ENCODE measurements at regions not wholly inside any gene's neighbourhood (a gene's known extent, or its start where the extent isn't known, plus 50 kb on each side); places are given as distances from the start of the nearest gene placed in this dataset.
"Not testable (repeated sequence)": the region's sequence is repeated elsewhere in the genome, so short reads cannot be mapped to it uniquely, and the experiment has no call there.

GRCh38 chr5:92633875-92634487 is 947.0 kb downstream of the NR2F1-AS1 start:
- TF ChIP-seq ZFX (IDR thresholded peaks at IDR 0.05; ENCODE audit: borderline replicate concordance) (no peak), CTCF (IDR thresholded peaks at IDR 0.05) (no peak)
- H3K27ac ChIP-seq = no peak overlapping the region

GRCh38 chr5:92633176-92633575 is 947.8 kb downstream of the NR2F1-AS1 start:
- TF ChIP-seq CTCF (IDR thresholded peaks at IDR 0.05) (no peak), ZFX (IDR thresholded peaks at IDR 0.05; ENCODE audit: borderline replicate concordance) (no peak)
- H3K27ac ChIP-seq = no peak overlapping the region

- not testable (repeated sequence) for H3K27ac ChIP-seq
Measured at GRCh38 chr5:92631237-92631701, 949.8 kb downstream of the NR2F1-AS1 start.

- no peak for TF ChIP-seq CTCF (IDR thresholded peaks at IDR 0.05)
- TF ChIP-seq ZFX (IDR thresholded peaks at IDR 0.05; ENCODE audit: borderline replicate concordance) = no peak
- no peak overlapping the region for H3K27ac ChIP-seq
Measured at GRCh38 chr5:92629574-92629973, 951.4 kb downstream of the NR2F1-AS1 start.

GRCh38 chr5:92629000-92629399 is 952.0 kb downstream of the NR2F1-AS1 start:
- TF ChIP-seq ZFX (IDR thresholded peaks at IDR 0.05; ENCODE audit: borderline replicate concordance) (no peak), CTCF (IDR thresholded peaks at IDR 0.05) (no peak)
- no peak overlapping the region for H3K27ac ChIP-seq

- TF ChIP-seq ZFX (IDR thresholded peaks at IDR 0.05; ENCODE audit: borderline replicate concordance) (no peak), CTCF (IDR thresholded peaks at IDR 0.05) (no peak)
Measured at GRCh38 chr5:92627186-92627585, 953.8 kb downstream of the NR2F1-AS1 start.

GRCh38 chr5:92616085-92616484 is 964.9 kb downstream of the NR2F1-AS1 start:
- H3K27ac ChIP-seq = no peak overlapping the region
- no peak for TF ChIP-seq ZFX (IDR thresholded peaks at IDR 0.05; ENCODE audit: borderline replicate concordance)
- no peak for TF ChIP-seq CTCF (IDR thresholded peaks at IDR 0.05)

More at GRCh38 chr5:92627186-92627585, 953.8 kb downstream of the NR2F1-AS1 start:
- H3K27ac ChIP-seq = no peak overlapping the region

- H3K27ac ChIP-seq = no peak overlapping the region
- TF ChIP-seq CTCF (IDR thresholded peaks at IDR 0.05) = no peak
- TF ChIP-seq ZFX (IDR thresholded peaks at IDR 0.05; ENCODE audit: borderline replicate concordance) = no peak
Measured at GRCh38 chr5:92613546-92613945, 967.5 kb downstream of the NR2F1-AS1 start.

GRCh38 chr5:92610435-92610834 is 970.6 kb downstream of the NR2F1-AS1 start:
- not testable (repeated sequence) for H3K27ac ChIP-seq
